UCSD-AML1 (cell line): ENCODE measurements at regions not wholly inside any gene's neighbourhood (a gene's known extent, or its start where the extent isn't known, plus 50 kb on each side); places are given as distances from the start of the nearest gene placed in this dataset.
"Not testable (repeated sequence)": the region's sequence is repeated elsewhere in the genome, so short reads cannot be mapped to it uniquely, and the experiment has no call there.

Experiments
- DNase-seq: peaks from one replicate; lab custom pipeline; 2025; ENCODE audit not compliant: unreplicated experiment; lab: John Stamatoyannopoulos, UW

DNA sequence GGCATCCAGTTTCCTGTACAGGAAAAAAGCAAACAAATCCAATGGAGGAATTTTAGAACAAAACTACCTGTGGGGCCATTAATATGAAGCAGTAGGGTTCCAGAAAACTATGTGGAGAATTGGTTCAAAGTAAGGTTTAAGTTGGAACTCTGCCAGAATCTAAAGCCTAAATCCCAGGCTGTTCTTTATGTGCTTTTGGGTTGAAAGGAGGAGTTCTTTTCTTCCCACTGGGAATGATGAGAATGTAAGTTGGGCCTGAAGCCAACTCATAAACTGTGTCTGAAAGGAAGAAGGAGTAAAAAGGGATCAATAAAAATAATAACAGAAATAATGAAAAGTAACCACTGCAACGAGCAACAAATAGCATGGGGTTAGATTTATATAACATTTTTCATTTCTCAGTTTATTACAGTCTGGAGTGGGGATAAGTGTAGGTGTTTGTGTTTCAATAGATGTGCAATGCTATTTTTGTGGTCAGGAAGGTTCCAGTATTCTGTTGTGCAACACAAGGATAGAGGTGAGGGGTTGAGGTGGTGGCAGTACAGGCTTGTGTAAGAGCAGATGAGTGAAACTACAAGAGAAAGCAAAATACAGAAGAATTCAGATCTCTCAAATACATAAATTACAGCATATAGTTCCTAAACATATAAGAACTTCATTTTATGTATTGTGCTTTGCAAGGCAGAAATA, 373.6 kb downstream of the EMP1 start:
- DNase-seq = no peak

DNA sequence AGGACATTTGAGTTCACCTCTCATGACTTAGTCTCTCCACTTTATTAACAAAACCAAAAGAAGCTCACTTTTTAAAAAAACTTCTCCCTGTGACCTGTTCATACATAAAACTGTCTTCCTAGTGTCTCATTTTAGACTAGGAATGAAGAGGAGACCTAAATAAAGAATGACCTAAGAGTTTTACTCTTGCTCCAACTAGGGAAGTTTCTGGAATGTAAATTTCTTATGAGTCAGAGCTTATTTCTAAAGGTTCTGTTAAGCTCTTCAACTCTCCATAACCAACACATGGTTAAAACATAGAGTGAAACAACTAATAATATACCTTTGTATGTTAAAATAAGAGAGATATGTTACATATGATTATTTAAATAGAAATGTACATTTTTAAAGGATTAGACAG, 369.8 kb downstream of the EMP1 start:
- no peak for DNase-seq

GRCh38 chr12:13564266-13564810, 367.8 kb downstream of the EMP1 start:
- no peak for DNase-seq

- DNase-seq = no peak
These were observed 367.2 kb downstream of the EMP1 start for GRCh38 chr12:13563743-13564125.

- no peak for DNase-seq
These were observed 366.6 kb downstream of the EMP1 start for GRCh38 chr12:13562915-13563742.

GRCh38 chr12:13561923-13562322, 365.4 kb downstream of the EMP1 start:
- no peak for DNase-seq

- no peak for DNase-seq
These were observed 362.9 kb downstream of the EMP1 start for GRCh38 chr12:13559318-13559978.

- no peak for DNase-seq
These were observed 356.3 kb downstream of the EMP1 start for GRCh38 chr12:13552830-13553229.

DNA sequence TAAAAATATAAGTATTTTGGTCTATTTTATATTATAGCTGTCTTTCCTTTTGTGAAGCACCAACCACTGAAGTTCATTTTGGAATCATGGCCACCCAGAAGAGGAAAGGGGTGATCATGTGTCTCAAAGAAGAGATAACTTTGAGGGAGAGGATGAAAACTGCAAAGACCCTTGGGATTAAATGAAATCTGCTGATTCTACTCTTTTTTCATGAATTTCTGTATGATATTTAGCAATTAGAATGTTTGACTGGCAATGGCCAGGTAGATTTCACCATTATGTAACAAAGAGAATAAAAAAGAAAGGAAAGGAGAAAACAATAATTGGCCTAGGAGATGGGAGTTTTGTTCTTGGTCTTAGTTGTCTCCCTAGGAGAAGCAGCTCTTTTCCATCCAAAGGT, 350.8 kb downstream of the EMP1 start:
- no peak for DNase-seq

DNA sequence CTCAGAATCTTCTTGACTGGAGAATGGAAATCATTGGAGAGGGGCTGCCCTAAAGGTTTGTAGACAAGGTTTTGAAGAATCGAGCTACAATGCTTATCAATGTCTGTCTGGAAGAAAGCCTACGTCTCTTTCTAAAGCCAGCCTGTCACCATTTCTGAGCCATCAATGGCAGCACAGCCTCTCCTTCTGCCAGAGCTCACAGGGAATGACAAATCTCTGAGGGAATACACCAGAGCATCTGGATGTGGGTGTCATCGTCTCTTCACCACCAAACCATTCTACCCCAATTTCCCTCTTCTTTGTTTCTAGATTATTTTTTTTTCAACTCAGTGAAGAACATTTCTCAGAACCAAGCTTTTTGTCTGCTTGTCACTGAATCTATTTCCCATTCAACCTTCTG, 349.7 kb downstream of the EMP1 start:
- DNase-seq = no peak

DNA sequence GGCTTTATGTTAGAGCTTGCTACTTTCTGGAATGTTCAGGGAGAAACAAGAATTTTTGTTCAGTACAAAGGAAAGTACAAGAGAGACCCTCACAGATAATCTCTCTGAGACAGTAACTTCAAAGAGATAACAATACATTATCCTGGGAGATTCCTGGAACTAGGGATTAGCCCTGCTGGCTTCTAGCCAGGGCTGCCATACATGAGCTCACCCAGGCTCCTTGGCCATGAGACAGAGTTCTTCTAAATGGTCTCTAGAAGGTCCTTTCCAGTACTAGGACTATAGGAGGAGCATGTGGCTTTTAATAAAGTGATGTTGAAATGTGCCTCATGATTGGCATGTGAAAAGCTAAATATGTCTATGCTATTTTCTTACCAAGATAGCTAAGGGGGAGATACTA, 342.5 kb downstream of the EMP1 start:
- DNase-seq = no peak

DNA sequence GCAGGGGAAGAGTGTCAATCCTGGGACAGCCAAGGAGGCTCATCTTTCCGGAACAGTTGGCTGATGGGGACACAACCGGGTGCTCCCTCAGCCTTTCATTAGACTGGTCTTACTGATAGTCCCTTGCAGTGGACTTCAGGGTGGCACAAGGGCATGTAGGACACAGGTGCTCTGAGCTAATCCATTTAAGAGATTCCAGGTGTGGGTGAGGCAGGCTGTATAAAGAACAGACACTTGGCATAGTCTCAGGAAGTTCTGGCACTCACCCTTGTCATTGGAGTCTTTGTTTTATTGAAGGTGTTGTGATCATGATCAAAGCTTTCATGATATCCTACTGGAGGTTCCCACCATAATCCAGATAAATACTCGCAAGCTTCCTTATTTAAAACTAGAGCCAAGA, 341.6 kb downstream of the EMP1 start:
- no peak for DNase-seq

GRCh38 chr12:13537623-13538022, 341.1 kb downstream of the EMP1 start:
- DNase-seq = no peak

GRCh38 chr12:13536219-13536910, 339.8 kb downstream of the EMP1 start:
- peak; percentile 19 for DNase-seq

DNA sequence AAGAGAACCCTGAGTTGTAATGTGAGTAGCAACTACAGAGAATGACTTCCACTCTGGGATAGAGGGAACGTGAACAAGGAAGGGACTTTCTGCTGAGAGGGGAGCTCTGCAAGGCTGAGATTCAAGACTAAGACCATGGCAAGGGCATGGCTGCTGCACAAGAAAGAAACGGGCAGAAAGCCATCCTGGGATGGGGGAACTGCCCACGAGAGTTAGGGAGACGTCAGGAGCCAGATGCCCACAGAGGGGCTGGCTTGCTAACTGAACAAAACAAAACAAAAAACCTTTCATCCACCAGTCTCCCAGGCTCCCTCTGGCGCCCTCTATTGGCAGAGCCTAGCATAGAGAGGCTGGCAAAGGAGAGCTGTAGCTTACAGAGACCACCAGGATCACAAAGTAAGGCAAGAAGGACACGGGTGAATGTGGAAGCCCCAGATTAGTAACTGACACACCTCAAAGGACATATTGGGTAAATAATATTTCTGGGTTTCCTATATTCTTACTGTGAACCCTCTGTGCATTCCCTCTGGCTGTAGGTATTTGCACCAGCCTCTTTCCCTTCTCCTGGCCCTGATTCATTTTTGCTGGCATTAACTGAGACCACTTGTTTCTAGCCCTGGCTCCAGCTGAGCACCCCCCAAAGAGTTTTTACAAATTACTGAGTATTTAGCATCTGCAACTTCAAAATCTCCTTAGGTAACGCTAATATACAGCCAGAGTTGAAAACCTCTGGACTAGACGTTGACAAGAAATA, 338.3 kb downstream of the EMP1 start:
- DNase-seq = peak; percentile 53

GRCh38 chr12:13534242-13534641, 337.7 kb downstream of the EMP1 start:
- DNase-seq = no peak

- no peak for DNase-seq
These were observed 334.4 kb downstream of the EMP1 start for GRCh38 chr12:13530966-13531365.

DNA sequence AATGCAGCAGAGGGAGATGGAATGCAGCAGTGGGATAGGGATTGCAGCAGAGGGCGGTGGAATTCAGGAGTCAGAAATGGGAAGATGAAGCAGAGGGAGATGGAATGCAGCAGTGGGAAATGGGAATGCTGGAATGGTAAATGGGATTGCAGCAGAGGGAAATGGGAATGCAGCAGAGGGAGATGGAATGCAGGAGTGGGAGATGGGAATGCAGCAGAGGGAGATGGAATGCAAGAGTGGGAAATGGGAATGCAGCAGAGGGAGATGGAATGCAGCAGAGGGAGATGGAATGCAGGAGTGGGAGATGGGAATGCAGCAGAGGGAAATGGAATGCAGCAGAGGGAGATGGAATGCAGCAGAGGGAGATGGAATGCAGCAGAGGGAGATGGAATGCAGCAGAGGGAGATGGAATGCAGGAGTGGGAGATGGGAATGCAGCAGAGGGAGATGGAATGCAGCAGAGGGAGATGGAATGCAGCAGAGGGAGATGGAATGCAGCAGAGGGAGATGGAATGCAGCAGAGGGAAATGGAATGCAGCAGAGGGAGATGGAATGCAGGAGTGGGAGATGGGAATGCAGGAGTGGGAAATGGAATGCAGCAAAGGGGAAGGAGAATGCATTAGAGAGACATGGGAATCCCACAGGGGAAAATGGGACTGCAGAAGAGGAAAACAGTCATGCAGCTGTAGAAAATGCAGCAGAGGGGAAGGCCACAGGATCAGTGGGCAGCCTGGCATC, 329.8 kb downstream of the EMP1 start:
- DNase-seq = not testable (repeated sequence)

- no peak for DNase-seq
These were observed 327.2 kb downstream of the EMP1 start for GRCh38 chr12:13523536-13524307.
